ENCODE measurements at regions not wholly inside any gene's neighbourhood (a gene's known extent, or its start where the extent isn't known, plus 50 kb on each side); places are given as distances from the start of the nearest gene placed in this dataset.
A peak's percentile ranks its signal among the peaks of the same experiment; 100 is the strongest.

DNA sequence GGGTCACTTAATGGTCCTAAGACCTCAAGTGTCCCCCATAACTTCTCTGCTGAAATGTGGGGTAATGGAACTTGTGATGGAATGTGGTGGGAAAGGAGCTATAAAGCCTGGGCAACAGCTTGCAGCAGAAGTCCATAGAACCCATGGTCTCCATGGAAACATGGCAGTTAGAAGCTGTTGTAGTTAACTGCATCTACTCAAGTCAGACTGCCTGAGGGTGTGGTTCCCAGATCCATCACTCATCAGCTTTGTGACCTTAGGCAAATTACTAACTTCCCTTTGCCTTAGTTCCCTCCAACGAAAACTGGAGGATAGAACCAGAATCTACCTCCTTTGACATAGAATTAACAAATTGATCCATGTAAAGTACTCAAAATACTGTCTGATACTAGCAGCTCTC, 113.0 kb downstream of the SPATA18 start:
- Histone ChIP-seq H3K36me3 (ENCODE audit: control insufficient read depth in 2 of 2, extremely low read depth in 1 of 2, insufficient read depth in 2 of 2, low read length in 2 of 2) (no peaks in the 10 kb centered on the region), H3K4me2 (ENCODE audit: control insufficient read depth, extremely low read depth, insufficient read depth, low read depth, low read length) (no peak overlapping the region), H2AFZ (ENCODE audit: control insufficient read depth, low read length) (no peak overlapping the region), H3K9me1 (ENCODE audit: control insufficient read depth, extremely low read depth, insufficient read depth, low read length) (no peaks in the 10 kb centered on the region), H3K9me3 (ENCODE audit: control insufficient read depth, low read depth, low read length) (no peaks in the 10 kb centered on the region), H3K27me3 (ENCODE audit: control insufficient read depth, extremely low read depth, insufficient read depth, low read length) (no peaks in the 10 kb centered on the region), H3K4me3 (ENCODE audit: control insufficient read depth in 2 of 3, extremely low read depth in 1 of 3, insufficient read depth in 2 of 3, low read depth in 1 of 3, low read length in 3 of 3) (no peak overlapping the region), H3K79me2 (ENCODE audit: control insufficient read depth, insufficient read depth, low read length) (no peaks in the 10 kb centered on the region), H4K20me1 (ENCODE audit: control insufficient read depth, extremely low read depth, insufficient read depth, low read length) (no peaks in the 10 kb centered on the region), H3K27ac (ENCODE audit: control insufficient read depth, insufficient read depth, low read length) (no peak overlapping the region), H3K4me1 (ENCODE audit: control insufficient read depth, extremely low read depth, insufficient read depth, low read length) (no peaks in the 10 kb centered on the region), H3K9ac (ENCODE audit: control insufficient read depth, extremely low read depth, insufficient read depth, low read length) (no peak overlapping the region)
- no peak for FAIRE-seq
- TF ChIP-seq, protein P1, sequence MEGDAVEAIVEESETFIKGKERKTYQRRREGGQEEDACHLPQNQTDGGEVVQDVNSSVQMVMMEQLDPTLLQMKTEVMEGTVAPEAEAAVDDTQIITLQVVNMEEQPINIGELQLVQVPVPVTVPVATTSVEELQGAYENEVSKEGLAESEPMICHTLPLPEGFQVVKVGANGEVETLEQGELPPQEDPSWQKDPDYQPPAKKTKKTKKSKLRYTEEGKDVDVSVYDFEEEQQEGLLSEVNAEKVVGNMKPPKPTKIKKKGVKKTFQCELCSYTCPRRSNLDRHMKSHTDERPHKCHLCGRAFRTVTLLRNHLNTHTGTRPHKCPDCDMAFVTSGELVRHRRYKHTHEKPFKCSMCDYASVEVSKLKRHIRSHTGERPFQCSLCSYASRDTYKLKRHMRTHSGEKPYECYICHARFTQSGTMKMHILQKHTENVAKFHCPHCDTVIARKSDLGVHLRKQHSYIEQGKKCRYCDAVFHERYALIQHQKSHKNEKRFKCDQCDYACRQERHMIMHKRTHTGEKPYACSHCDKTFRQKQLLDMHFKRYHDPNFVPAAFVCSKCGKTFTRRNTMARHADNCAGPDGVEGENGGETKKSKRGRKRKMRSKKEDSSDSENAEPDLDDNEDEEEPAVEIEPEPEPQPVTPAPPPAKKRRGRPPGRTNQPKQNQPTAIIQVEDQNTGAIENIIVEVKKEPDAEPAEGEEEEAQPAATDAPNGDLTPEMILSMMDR (optimal IDR thresholded peaks at IDR 0.05 in 1 of 3, IDR thresholded peaks at IDR 0.05 in 1 of 3, conservative IDR thresholded peaks at IDR 0.05 in 1 of 3; ENCODE audit: extremely low read depth in 1 of 3, insufficient read depth in 2 of 3, low read length in 3 of 3) = no peak
- TF ChIP-seq EZH2 (IDR thresholded peaks at IDR 0.05; ENCODE audit: low read length) = no peak
- dilution Hi-C loops (cut with MboI; ENCODE audit: extremely low pct_ligation_motif_present, low sequenced_read_pairs) = no loop called here
- DNase-seq (ENCODE audit: low read depth, low spot score) = no peak

DNA sequence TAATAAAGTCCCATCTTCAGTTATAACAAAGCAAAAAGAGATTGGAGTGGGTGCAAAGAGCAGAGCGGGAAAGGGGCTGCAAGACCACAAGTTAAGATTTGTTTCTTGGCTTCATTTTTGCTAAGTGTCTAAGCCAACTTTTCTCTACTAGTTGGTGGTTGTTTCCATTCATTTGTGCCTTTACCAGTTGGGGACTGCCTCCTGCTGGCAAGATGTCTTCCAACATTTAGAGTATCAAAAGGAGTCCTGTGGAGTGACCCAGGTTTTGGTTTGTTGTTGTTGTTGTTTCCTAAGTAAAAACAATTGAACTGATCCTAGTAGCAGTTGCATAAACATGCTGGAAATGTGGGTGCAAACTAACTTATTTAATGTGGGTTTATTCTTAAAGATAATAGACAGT, 121.1 kb downstream of the SPATA18 start:
- no peak for DNase-seq (ENCODE audit: low read depth, low spot score)
- dilution Hi-C loops (cut with MboI; ENCODE audit: extremely low pct_ligation_motif_present, low sequenced_read_pairs) = no loop called here
- FAIRE-seq = no peak

More for the DNA sequence above, 121.1 kb downstream of the SPATA18 start:
- Histone ChIP-seq H3K4me2 (ENCODE audit: control insufficient read depth, extremely low read depth, insufficient read depth, low read depth, low read length) (no peak overlapping the region), H3K9ac (ENCODE audit: control insufficient read depth, extremely low read depth, insufficient read depth, low read length) (no peak overlapping the region), H3K4me1 (ENCODE audit: control insufficient read depth, extremely low read depth, insufficient read depth, low read length) (no peaks in the 10 kb centered on the region), H4K20me1 (ENCODE audit: control insufficient read depth, extremely low read depth, insufficient read depth, low read length) (no peaks in the 10 kb centered on the region), H3K27me3 (ENCODE audit: control insufficient read depth, extremely low read depth, insufficient read depth, low read length) (no peaks in the 10 kb centered on the region), H3K79me2 (ENCODE audit: control insufficient read depth, insufficient read depth, low read length) (no peaks in the 10 kb centered on the region), H3K9me1 (ENCODE audit: control insufficient read depth, extremely low read depth, insufficient read depth, low read length) (no peaks in the 10 kb centered on the region), H3K27ac (ENCODE audit: control insufficient read depth, insufficient read depth, low read length) (no peak overlapping the region), H3K36me3 (ENCODE audit: control insufficient read depth in 2 of 2, extremely low read depth in 1 of 2, insufficient read depth in 2 of 2, low read length in 2 of 2) (no peaks in the 10 kb centered on the region), H3K4me3 (ENCODE audit: control insufficient read depth in 2 of 3, extremely low read depth in 1 of 3, insufficient read depth in 2 of 3, low read depth in 1 of 3, low read length in 3 of 3) (no peak overlapping the region), H2AFZ (ENCODE audit: control insufficient read depth, low read length) (no peak overlapping the region), H3K9me3 (ENCODE audit: control insufficient read depth, low read depth, low read length) (no peaks in the 10 kb centered on the region)
- TF ChIP-seq EZH2 (IDR thresholded peaks at IDR 0.05; ENCODE audit: low read length) = no peak
- TF ChIP-seq, protein P1 (optimal IDR thresholded peaks at IDR 0.05 in 1 of 3, IDR thresholded peaks at IDR 0.05 in 1 of 3, conservative IDR thresholded peaks at IDR 0.05 in 1 of 3; ENCODE audit: extremely low read depth in 1 of 3, insufficient read depth in 2 of 3, low read length in 3 of 3) = peak; percentile 26 to 62 (median 43)
